PFSK-1 (cell line): ENCODE measurements at regions not wholly inside any gene's neighbourhood (a gene's known extent, or its start where the extent isn't known, plus 50 kb on each side); places are given as distances from the start of the nearest gene placed in this dataset.

Experiments
- FOXP2 ChIP-seq: optimal IDR thresholded peaks from 2 replicates; pipeline ENCODE3; 2011; ENCODE audit warnings: borderline replicate concordance, control low read depth, inconsistent platforms; ENCODE audit not compliant: insufficient read depth; ENCODE audit errors: extremely low read length, extremely low read depth
- POLR2AphosphoS5 ChIP-seq: IDR thresholded peaks from 2 replicates; pipeline ENCODE4 v1.6.1; 2012; ENCODE audit warnings: low read depth, mild to moderate bottlenecking, control low read depth, low read length, moderate library complexity
- REST ChIP-seq, 2 experiments: IDR thresholded peaks; 2 replicates each; pipeline versions ENCODE4 v1.6.1 to v1.8.0; 2011 to 2012; ENCODE audit warnings: low read depth in 2 of 2, low read length in 2 of 2, control low read depth in 1 of 2, inconsistent platforms in 1 of 2, mild to moderate bottlenecking in 1 of 2, moderate library complexity in 1 of 2; ENCODE audit not compliant: insufficient read depth in 1 of 2
- SIN3A ChIP-seq: IDR thresholded peaks from 2 replicates; pipeline ENCODE4 v1.6.1; 2012; ENCODE audit warnings: mild to moderate bottlenecking, low read length, moderate library complexity, borderline replicate concordance; ENCODE audit not compliant: insufficient read depth
- TAF1 ChIP-seq: IDR thresholded peaks from 2 replicates; pipeline ENCODE4 v1.6.1; 2012; ENCODE audit warnings: low read length, control low read depth, borderline replicate concordance; ENCODE audit not compliant: insufficient read depth

- TF ChIP-seq FOXP2 (no peak), REST (IDR thresholded peaks at IDR 0.05; ENCODE audit: insufficient read depth in 1 of 2, low read depth in 2 of 2, low read length in 2 of 2) (no peak)
Measured at GRCh38 chr3:159221335-159221734, 419.5 kb downstream of the MFSD1 start.

GRCh38 chr3:159229116-159229680 lies 427.3 kb downstream of the MFSD1 start:
- TF ChIP-seq TAF1 (no peak), SIN3A (no peak), POLR2AphosphoS5 (no peak), REST (IDR thresholded peaks at IDR 0.05; ENCODE audit: insufficient read depth in 1 of 2, low read depth in 2 of 2, low read length in 2 of 2) (no peak), FOXP2 (no peak)

GRCh38 chr3:159232966-159233365 lies 431.1 kb downstream of the MFSD1 start:
- no peak for TF ChIP-seq POLR2AphosphoS5
- TF ChIP-seq SIN3A, result no peak
- no peak for TF ChIP-seq FOXP2
- no peak for TF ChIP-seq TAF1
- no peak for TF ChIP-seq REST (IDR thresholded peaks at IDR 0.05; ENCODE audit: insufficient read depth in 1 of 2, low read depth in 2 of 2, low read length in 2 of 2)

- TF ChIP-seq SIN3A (no peak), REST (IDR thresholded peaks at IDR 0.05; ENCODE audit: insufficient read depth in 1 of 2, low read depth in 2 of 2, low read length in 2 of 2) (no peak), FOXP2 (no peak)
Measured at GRCh38 chr3:159233734-159234133, 431.9 kb downstream of the MFSD1 start.

- TF ChIP-seq TAF1, result no peak
- TF ChIP-seq SIN3A, result no peak
- no peak for TF ChIP-seq REST (IDR thresholded peaks at IDR 0.05; ENCODE audit: insufficient read depth in 1 of 2, low read depth in 2 of 2, low read length in 2 of 2)
- no peak for TF ChIP-seq POLR2AphosphoS5
- no peak for TF ChIP-seq FOXP2
Measured at GRCh38 chr3:159234306-159234705, 432.5 kb downstream of the MFSD1 start.
